WTC11 (cell line): ENCODE measurements at regions not wholly inside any gene's neighbourhood (a gene's known extent, or its start where the extent isn't known, plus 50 kb on each side); places are given as distances from the start of the nearest gene placed in this dataset.

Source experiments
- ATAC-seq: fragments of 200-7000 bp; cut with Tn5 transposase; 2 replicates; pipeline ENCODE4 v1.10.0; 2021; ENCODE audit warnings: mild to moderate bottlenecking, moderate library complexity
- CTCF ChIA-PET: fragments of 300-600 bp; sonication (Branson Sonifier 250); formaldehyde crosslinking; loops from one replicate; lab custom pipeline; 2021; ENCODE audit warnings: antibody characterized with exemption; lab: Charles Lee
- POLR2A ChIA-PET: fragments of 350-600 bp; sonication (Branson Sonifier 250); formaldehyde crosslinking; loops from one replicate; lab custom pipeline; 2021; ENCODE audit warnings: antibody characterized with exemption; lab: Charles Lee
- DNase-seq: peaks from one replicate; pipeline ENCODE4 v3.0.0; 2021; ENCODE audit warnings: low spot score
- H3K27ac Mint-ChIP-seq: 2 replicates; pipeline ENCODE4 v1.8.0; 2021; ENCODE audit warnings: mixed read lengths
- H3K27me3 Mint-ChIP-seq: 2 replicates; pipeline ENCODE4 v1.8.0; 2021; ENCODE audit warnings: low read depth, mild to moderate bottlenecking, moderate library complexity, mixed read lengths
- H3K36me3 Mint-ChIP-seq: 2 replicates; pipeline ENCODE4 v1.8.0; 2021; ENCODE audit warnings: mixed read lengths
- H3K4me1 Mint-ChIP-seq: 2 replicates; pipeline ENCODE4 v1.8.0; 2022; ENCODE audit warnings: mixed read lengths
- H3K4me3 Mint-ChIP-seq: 2 replicates; pipeline ENCODE4 v1.8.0; 2021; ENCODE audit warnings: mild to moderate bottlenecking, moderate library complexity, mixed read lengths
- H3K9me3 Mint-ChIP-seq: 2 replicates; pipeline ENCODE4 v1.8.0; 2021; ENCODE audit warnings: mixed read lengths
- CBFB ChIP-seq: sonication (generic); formaldehyde crosslinking; IDR thresholded peaks from 2 replicates; pipeline ENCODE4 v1.8.1; 2022; ENCODE audit warnings: mild to moderate bottlenecking, low read depth, missing genetic modification reagents
- ETV6 ChIP-seq: sonication (generic); formaldehyde crosslinking; IDR thresholded peaks from 2 replicates; pipeline ENCODE4 v1.8.1; 2022; ENCODE audit warnings: mild to moderate bottlenecking, missing genetic modification reagents
- FOXJ3 ChIP-seq: sonication (generic); formaldehyde crosslinking; IDR thresholded peaks from 2 replicates; pipeline ENCODE4 v1.9.0; 2021; ENCODE audit warnings: missing genetic modification reagents, mild to moderate bottlenecking, borderline replicate concordance
- GRHL2 ChIP-seq: fragments of 250-450 bp; sonication (Bioruptor Pico); IDR thresholded peaks from 2 replicates; pipeline ENCODE4 v1.8.0; 2022; ENCODE audit warnings: mild to moderate bottlenecking, moderate library complexity; ENCODE audit not compliant: insufficient replicate concordance, severe bottlenecking
- GTF2I ChIP-seq: fragments of 250-450 bp; sonication (Bioruptor Pico); conservative IDR thresholded peaks from 2 replicates; pipeline ENCODE4 v1.4.0; 2021; ENCODE audit warnings: mild to moderate bottlenecking
- IRF2 ChIP-seq: sonication (generic); formaldehyde crosslinking; IDR thresholded peaks from 2 replicates; pipeline ENCODE4 v1.8.0; 2022; ENCODE audit warnings: low read depth, missing genetic modification reagents, borderline replicate concordance
- NFE2L1 ChIP-seq: sonication (generic); formaldehyde crosslinking; IDR thresholded peaks from 2 replicates; pipeline ENCODE4 v1.8.1; 2023; ENCODE audit warnings: missing genetic modification reagents
- NR1H2 ChIP-seq: sonication (generic); formaldehyde crosslinking; IDR thresholded peaks from 2 replicates; pipeline ENCODE4 v1.9.0; 2021; ENCODE audit warnings: mild to moderate bottlenecking, moderate library complexity, missing genetic modification reagents
- PRRX2 ChIP-seq: fragments of 250-450 bp; sonication (Bioruptor Pico); IDR thresholded peaks from 2 replicates; pipeline ENCODE4 v1.8.0; 2021; ENCODE audit warnings: mild to moderate bottlenecking
- SP1 ChIP-seq: sonication (generic); formaldehyde crosslinking; conservative IDR thresholded peaks from 2 replicates; pipeline ENCODE4 v1.8.1; 2022; ENCODE audit warnings: missing genetic modification reagents
- TCF7 ChIP-seq: sonication (generic); formaldehyde crosslinking; IDR thresholded peaks from 2 replicates; pipeline ENCODE4 v1.8.0; 2022; ENCODE audit warnings: mild to moderate bottlenecking, low read depth, missing genetic modification reagents, moderate library complexity
- TEAD1 ChIP-seq: sonication (generic); formaldehyde crosslinking; IDR thresholded peaks from 2 replicates; pipeline ENCODE4 v1.8.0; 2022; ENCODE audit warnings: mild to moderate bottlenecking, missing genetic modification reagents
- ZNF671 ChIP-seq: fragments of 250-450 bp; sonication (Bioruptor Pico); IDR thresholded peaks from 2 replicates; pipeline ENCODE4 v1.8.0; 2021; ENCODE audit warnings: mild to moderate bottlenecking
- TF ChIP-seq, protein P1 (sequence below): sonication (generic); formaldehyde crosslinking; IDR thresholded peaks from 2 replicates; pipeline ENCODE4 v1.8.1; 2023; ENCODE audit warnings: mild to moderate bottlenecking, missing genetic modification reagents, moderate library complexity
- TF ChIP-seq, protein P2 (sequence below): sonication (generic); formaldehyde crosslinking; IDR thresholded peaks from 2 replicates; pipeline ENCODE4 v1.8.0; 2022; ENCODE audit warnings: mild to moderate bottlenecking, missing genetic modification reagents
- TF ChIP-seq, protein P3 (sequence below): sonication (generic); formaldehyde crosslinking; IDR thresholded peaks from 2 replicates; pipeline ENCODE4 v1.8.1; 2023; ENCODE audit warnings: mild to moderate bottlenecking, missing genetic modification reagents
- TF ChIP-seq, protein P4 (sequence below): fragments of 250-450 bp; sonication (Bioruptor Pico); IDR thresholded peaks from 2 replicates; pipeline ENCODE4 v1.9.0; 2021; ENCODE audit warnings: moderate library complexity, mild to moderate bottlenecking, inconsistent platforms, borderline replicate concordance
- TF ChIP-seq, protein P5 (sequence below): sonication (generic); formaldehyde crosslinking; IDR thresholded peaks from 2 replicates; pipeline ENCODE4 v1.8.1; 2022; ENCODE audit warnings: missing genetic modification reagents, borderline replicate concordance
- TF ChIP-seq, protein P6 (sequence below): sonication (generic); formaldehyde crosslinking; IDR thresholded peaks from 2 replicates; pipeline ENCODE4 v1.8.1; 2022; ENCODE audit warnings: mild to moderate bottlenecking, moderate library complexity, missing genetic modification reagents
- TF ChIP-seq, protein P7 (sequence below): sonication (generic); formaldehyde crosslinking; IDR thresholded peaks from 2 replicates; pipeline ENCODE4 v1.8.0; 2023; ENCODE audit warnings: missing genetic modification reagents, mild to moderate bottlenecking, borderline replicate concordance

DNA sequence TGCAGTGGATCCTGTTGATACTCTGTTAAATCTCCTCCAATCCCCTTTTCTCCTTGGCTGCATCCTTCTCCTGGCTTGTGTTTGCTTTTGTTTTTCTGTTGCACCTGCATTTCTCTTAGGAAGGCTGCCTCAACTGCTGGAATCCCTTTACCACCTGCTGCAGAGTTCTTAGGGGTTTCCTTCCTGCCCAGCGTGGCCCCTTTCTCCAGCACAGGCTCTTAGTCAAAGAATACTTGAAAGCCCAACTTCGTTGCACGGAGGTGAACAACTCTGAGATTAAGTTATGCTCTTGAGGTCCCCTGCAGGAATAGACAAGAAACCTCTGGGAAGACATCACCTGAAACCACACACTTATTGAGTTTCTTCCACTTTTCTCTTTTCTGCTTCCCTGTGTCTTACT lies 121.6 kb upstream of the GRM7 start:
- no peaks in the 10 kb centered on the region; the same call in 1 of the 2 replicates for H3K27me3 Mint-ChIP-seq
- CTCF ChIA-PET, result no interaction called here
- H3K27ac Mint-ChIP-seq, result peak overlapping the region; percentile 95
- ATAC-seq (peak; percentile 56), DNase-seq (no peak)
- peaks cover 58% of the 10 kb centered on the region for H3K9me3 Mint-ChIP-seq
- H3K4me1 Mint-ChIP-seq, result peaks cover 20% of the 10 kb centered on the region
- no peak overlapping the region for H3K4me3 Mint-ChIP-seq
- H3K36me3 Mint-ChIP-seq, result peaks cover 34% of the 10 kb centered on the region
- TF ChIP-seq NFE2L1 (CRISPR knock-in tag) (no peak), TCF7 (CRISPR knock-in tag) (no peak), ETV6 (no peak), CBFB (no peak), TEAD1 (no peak), NR1H2 (CRISPR knock-in tag) (no peak), PRRX2 (CRISPR knock-in tag) (no peak), IRF2 (CRISPR knock-in tag) (no peak), GTF2I (CRISPR knock-in tag) (no peak)
- TF ChIP-seq, protein P1, sequence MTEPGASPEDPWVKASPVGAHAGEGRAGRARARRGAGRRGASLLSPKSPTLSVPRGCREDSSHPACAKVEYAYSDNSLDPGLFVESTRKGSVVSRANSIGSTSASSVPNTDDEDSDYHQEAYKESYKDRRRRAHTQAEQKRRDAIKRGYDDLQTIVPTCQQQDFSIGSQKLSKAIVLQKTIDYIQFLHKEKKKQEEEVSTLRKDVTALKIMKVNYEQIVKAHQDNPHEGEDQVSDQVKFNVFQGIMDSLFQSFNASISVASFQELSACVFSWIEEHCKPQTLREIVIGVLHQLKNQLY (CRISPR knock-in tag), result no peak
- TF ChIP-seq, protein P2, sequence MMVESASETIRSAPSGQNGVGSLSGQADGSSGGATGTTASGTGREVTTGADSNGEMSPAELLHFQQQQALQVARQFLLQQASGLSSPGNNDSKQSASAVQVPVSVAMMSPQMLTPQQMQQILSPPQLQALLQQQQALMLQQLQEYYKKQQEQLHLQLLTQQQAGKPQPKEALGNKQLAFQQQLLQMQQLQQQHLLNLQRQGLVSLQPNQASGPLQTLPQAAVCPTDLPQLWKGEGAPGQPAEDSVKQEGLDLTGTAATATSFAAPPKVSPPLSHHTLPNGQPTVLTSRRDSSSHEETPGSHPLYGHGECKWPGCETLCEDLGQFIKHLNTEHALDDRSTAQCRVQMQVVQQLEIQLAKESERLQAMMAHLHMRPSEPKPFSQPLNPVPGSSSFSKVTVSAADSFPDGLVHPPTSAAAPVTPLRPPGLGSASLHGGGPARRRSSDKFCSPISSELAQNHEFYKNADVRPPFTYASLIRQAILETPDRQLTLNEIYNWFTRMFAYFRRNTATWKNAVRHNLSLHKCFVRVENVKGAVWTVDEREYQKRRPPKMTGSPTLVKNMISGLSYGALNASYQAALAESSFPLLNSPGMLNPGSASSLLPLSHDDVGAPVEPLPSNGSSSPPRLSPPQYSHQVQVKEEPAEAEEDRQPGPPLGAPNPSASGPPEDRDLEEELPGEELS (CRISPR knock-in tag), result no peak
- TF ChIP-seq, protein P3, sequence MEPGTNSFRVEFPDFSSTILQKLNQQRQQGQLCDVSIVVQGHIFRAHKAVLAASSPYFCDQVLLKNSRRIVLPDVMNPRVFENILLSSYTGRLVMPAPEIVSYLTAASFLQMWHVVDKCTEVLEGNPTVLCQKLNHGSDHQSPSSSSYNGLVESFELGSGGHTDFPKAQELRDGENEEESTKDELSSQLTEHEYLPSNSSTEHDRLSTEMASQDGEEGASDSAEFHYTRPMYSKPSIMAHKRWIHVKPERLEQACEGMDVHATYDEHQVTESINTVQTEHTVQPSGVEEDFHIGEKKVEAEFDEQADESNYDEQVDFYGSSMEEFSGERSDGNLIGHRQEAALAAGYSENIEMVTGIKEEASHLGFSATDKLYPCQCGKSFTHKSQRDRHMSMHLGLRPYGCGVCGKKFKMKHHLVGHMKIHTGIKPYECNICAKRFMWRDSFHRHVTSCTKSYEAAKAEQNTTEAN, result no peak
- TF ChIP-seq, all 79 proteins: peak for 0
- POLR2A ChIA-PET, result no interaction called here

DNA sequence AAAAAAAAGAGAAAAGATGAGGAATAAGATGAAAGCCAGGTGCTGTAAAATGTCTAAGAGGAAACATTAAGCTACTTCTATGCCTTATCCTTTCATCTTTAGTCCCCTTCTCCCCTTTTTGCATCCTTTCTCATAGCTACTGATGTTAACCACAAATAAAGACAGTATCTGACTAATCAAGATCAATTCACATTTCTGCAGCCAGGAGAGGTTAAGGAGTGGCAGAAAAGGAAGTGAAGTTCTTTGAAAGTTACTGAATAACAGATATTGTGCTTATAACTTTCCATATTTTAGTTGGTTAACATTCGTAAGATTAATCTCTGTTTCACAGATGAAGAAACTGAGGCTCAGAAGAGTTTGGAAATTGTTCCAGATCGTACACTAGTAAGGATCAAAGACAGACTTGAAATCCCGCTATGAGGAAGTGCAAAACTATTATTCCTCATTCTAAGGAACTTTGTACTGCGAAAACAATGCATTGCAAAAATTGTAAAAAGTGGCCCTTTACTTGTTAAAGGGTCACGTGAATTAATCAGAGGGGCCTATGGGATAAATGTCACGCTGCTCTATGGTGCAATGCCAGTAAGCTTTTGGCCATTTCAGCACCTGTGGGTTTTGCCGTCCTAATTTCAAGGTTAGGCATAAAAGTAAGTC lies 117.7 kb upstream of the GRM7 start:
- ChIA-PET CTCF (no interaction called here), POLR2A (no interaction called here)
- Mint-ChIP-seq H3K4me3 (no peak overlapping the region), H3K27me3 (no peaks in the 10 kb centered on the region), H3K27ac (no peak overlapping the region), H3K36me3 (peaks cover 35% of the 10 kb centered on the region), H3K4me1 (peaks cover 29% of the 10 kb centered on the region), H3K9me3 (peaks cover 63% of the 10 kb centered on the region)
- DNase-seq (no peak), ATAC-seq (no peak)
- TF ChIP-seq GRHL2 (CRISPR knock-in tag), result no peak
- TF ChIP-seq, protein P4, sequence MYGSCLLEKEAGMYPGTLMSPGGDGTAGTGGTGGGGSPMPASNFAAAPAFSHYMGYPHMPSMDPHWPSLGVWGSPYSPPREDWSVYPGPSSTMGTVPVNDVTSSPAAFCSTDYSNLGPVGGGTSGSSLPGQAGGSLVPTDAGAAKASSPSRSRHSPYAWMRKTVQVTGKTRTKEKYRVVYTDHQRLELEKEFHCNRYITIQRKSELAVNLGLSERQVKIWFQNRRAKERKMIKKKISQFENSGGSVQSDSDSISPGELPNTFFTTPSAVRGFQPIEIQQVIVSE (CRISPR knock-in tag), result no peak
- TF ChIP-seq, protein P5, sequence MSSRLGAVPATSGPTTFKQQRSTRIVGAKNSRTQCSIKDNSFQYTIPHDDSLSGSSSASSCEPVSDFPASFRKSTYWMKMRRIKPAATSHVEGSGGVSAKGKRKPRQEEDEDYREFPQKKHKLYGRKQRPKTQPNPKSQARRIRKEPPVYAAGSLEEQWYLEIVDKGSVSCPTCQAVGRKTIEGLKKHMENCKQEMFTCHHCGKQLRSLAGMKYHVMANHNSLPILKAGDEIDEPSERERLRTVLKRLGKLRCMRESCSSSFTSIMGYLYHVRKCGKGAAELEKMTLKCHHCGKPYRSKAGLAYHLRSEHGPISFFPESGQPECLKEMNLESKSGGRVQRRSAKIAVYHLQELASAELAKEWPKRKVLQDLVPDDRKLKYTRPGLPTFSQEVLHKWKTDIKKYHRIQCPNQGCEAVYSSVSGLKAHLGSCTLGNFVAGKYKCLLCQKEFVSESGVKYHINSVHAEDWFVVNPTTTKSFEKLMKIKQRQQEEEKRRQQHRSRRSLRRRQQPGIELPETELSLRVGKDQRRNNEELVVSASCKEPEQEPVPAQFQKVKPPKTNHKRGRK (CRISPR knock-in tag), result no peak
- TF ChIP-seq SP1 (CRISPR knock-in tag), result no peak
- no peak for TF ChIP-seq ZNF671 (CRISPR knock-in tag)
- TF ChIP-seq, protein P1 (CRISPR knock-in tag), result no peak
- TF ChIP-seq, protein P6, sequence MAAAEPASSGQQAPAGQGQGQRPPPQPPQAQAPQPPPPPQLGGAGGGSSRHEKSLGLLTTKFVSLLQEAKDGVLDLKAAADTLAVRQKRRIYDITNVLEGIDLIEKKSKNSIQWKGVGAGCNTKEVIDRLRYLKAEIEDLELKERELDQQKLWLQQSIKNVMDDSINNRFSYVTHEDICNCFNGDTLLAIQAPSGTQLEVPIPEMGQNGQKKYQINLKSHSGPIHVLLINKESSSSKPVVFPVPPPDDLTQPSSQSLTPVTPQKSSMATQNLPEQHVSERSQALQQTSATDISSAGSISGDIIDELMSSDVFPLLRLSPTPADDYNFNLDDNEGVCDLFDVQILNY (CRISPR knock-in tag), result no peak
- TF ChIP-seq FOXJ3 (CRISPR knock-in tag), result no peak
- TF ChIP-seq, protein P7, sequence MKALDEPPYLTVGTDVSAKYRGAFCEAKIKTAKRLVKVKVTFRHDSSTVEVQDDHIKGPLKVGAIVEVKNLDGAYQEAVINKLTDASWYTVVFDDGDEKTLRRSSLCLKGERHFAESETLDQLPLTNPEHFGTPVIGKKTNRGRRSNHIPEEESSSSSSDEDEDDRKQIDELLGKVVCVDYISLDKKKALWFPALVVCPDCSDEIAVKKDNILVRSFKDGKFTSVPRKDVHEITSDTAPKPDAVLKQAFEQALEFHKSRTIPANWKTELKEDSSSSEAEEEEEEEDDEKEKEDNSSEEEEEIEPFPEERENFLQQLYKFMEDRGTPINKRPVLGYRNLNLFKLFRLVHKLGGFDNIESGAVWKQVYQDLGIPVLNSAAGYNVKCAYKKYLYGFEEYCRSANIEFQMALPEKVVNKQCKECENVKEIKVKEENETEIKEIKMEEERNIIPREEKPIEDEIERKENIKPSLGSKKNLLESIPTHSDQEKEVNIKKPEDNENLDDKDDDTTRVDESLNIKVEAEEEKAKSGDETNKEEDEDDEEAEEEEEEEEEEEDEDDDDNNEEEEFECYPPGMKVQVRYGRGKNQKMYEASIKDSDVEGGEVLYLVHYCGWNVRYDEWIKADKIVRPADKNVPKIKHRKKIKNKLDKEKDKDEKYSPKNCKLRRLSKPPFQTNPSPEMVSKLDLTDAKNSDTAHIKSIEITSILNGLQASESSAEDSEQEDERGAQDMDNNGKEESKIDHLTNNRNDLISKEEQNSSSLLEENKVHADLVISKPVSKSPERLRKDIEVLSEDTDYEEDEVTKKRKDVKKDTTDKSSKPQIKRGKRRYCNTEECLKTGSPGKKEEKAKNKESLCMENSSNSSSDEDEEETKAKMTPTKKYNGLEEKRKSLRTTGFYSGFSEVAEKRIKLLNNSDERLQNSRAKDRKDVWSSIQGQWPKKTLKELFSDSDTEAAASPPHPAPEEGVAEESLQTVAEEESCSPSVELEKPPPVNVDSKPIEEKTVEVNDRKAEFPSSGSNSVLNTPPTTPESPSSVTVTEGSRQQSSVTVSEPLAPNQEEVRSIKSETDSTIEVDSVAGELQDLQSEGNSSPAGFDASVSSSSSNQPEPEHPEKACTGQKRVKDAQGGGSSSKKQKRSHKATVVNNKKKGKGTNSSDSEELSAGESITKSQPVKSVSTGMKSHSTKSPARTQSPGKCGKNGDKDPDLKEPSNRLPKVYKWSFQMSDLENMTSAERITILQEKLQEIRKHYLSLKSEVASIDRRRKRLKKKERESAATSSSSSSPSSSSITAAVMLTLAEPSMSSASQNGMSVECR, result no peak
